Heart left ventricle (tissue), 16 donors: ENCODE measurements at regions not wholly inside any gene's neighbourhood (a gene's known extent, or its start where the extent isn't known, plus 50 kb on each side); places are given as distances from the start of the nearest gene placed in this dataset.

ENCODE experiments used
- ATAC-seq, 4 donors: fragments of 200-7000 bp; cut with Tn5 transposase; one replicate each; pipeline ENCODE4 v1.9.1; 2020 to 2022; ENCODE audit warnings: moderate library complexity in 4 of 4, mild to moderate bottlenecking in 3 of 4, moderate number of reproducible peaks in 1 of 4
- DNase-seq, 5 donors: peaks; one replicate each; pipeline ENCODE4 v3.0.0-alpha.2; 2020
- H3K27ac ChIP-seq, 12 donors: fragments of 200-600 bp; sonication (generic) in 4 of 12; one replicate each; pipeline versions ENCODE4 v1.5.0 to v1.8.0; 2016 to 2022; ENCODE audit warnings: mild to moderate bottlenecking in 2 of 12
- H3K27me3 ChIP-seq, 9 donors: fragments of 200-600 bp; sonication (generic) in 2 of 9; one replicate each; pipeline versions ENCODE4 v1.5.1 to v1.8.0; 2016 to 2022; ENCODE audit warnings: mild to moderate bottlenecking in 3 of 9
- H3K36me3 ChIP-seq, 9 donors: fragments of 200-600 bp; sonication (generic) in 2 of 9; one replicate each; pipeline versions ENCODE4 v1.5.0 to v1.8.0; 2018 to 2022; ENCODE audit warnings: mild to moderate bottlenecking in 2 of 9
- H3K4me1 ChIP-seq, 12 donors: fragments of 200-600 bp; sonication (generic) in 4 of 12; one replicate each; pipeline versions ENCODE4 v1.5.0 to v1.8.0; 2016 to 2022; ENCODE audit warnings: mild to moderate bottlenecking in 3 of 12
- H3K4me3 ChIP-seq, 12 donors: fragments of 200-600 bp; sonication (generic) in 4 of 12; one replicate each; pipeline versions ENCODE4 v1.5.0 to v1.8.0; 2017 to 2022; ENCODE audit warnings: mild to moderate bottlenecking in 9 of 12, moderate library complexity in 4 of 12
- H3K9me3 ChIP-seq, 12 donors: fragments of 200-600 bp; sonication (generic) in 4 of 12; one replicate each; pipeline versions ENCODE4 v1.5.0 to v1.8.0; 2016 to 2022; ENCODE audit warnings: mild to moderate bottlenecking in 1 of 12
- POLR2A ChIP-seq, 2 donors: fragments of 450-650 bp; IDR thresholded peaks; one replicate each; pipeline ENCODE4 v1.6.1; 2017; ENCODE audit warnings: antibody characterized with exemption in 2 of 2, mild to moderate bottlenecking in 2 of 2, moderate library complexity in 2 of 2
- WGBS, 4 donors: extraction: QIAGEN DNeasy Blood & Tissue Kit in 2 of 4; methylation state at CpG; one replicate each; pipeline versions ENCODE4 v1.1.5 to v1.1.7; 2013 to 2018; 5-methylcytosine and 5-hydroxymethylcytosine counted together
- intact Hi-C, 10 donors: fragments of 100-400 bp; cut with DNase I; formaldehyde crosslinking; loops; one replicate each; pipeline versions ENCODE4 v1.11.1 to v1.14.2; 2022
- TF ChIP-seq, protein P1 (sequence below), 12 donors: fragments of 200-600 bp; sonication (generic) in 4 of 12; IDR thresholded peaks; one replicate each; pipeline versions ENCODE4 v1.5.0 to v1.8.0; 2018 to 2022; ENCODE audit warnings: antibody characterized with exemption in 12 of 12, mild to moderate bottlenecking in 5 of 12
- donor health status: ischemic (EF 13 %, LVEDD 7.1; RV severe dilation, severe dysfunction).
- donor health status: healthy with polysubstance abuse.
- donor health status: DM: no; HTN: yes; CAD: no.
- donor health status: DM: no; HTN: no; CAD: no.
- donor health status: ischemic (EF 25% LVEDD 6.9; RV normal size, moderate dysfunction).
- donor health status: ischemic (EF 25% LVEDD 5.7; RV mildly dilated, moderate dysfunction).
- donor health status: healthy.
- donor health status: DM: yes; HTN: yes; CAD: no.
- donor health status: ischemic (EF 35%, LVEDD 5.7; RV mildly dilated, moderate dysfunction).
- donor health status: nonischemic (EF 11% LVEDD 7.7; RV severe dilation, severe dysfunction).
- donor health status: DM: yes; HTN: yes; CAD: no.
- donor health status: PGD.
- donor health status: ischemic (EF 29% LVEDD 5.4; RV normal size, mild dysfunction).
- donor health status: nonischemic (EF 23%, LVEDD 6.1; RV moderate dilation, normal function).

DNA sequence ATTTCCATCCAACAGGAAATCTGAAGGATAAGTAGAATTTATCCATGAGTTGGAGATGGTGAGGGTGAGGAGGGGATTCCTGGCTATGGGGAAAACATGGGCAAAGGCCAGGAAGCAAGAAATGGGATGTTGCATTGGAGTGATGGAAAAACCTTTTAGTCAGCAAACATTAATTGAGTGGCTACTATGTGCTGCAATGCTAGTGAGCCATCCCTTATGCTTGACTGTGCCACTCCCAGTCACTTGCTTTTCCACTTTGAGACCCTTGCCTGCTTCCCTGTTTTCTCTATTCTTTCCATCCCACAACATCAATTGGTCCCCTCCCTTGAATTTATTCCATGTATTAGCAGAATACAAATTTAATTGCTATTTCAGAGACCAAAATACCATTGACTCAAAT, 252.7 kb upstream of the HABP2 start:
- Histone ChIP-seq H3K27ac (no peak overlapping the region), H3K4me1 (no peaks in the 10 kb centered on the region), H3K9me3 (no peaks in the 10 kb centered on the region), H3K27me3 (no peaks in the 10 kb centered on the region), H3K36me3 (no peaks in the 10 kb centered on the region), H3K4me3 (no peak overlapping the region)
- ATAC-seq (no peak), DNase-seq (no peak)
- intact Hi-C loops, result no loop called here
- TF ChIP-seq, protein P1, sequence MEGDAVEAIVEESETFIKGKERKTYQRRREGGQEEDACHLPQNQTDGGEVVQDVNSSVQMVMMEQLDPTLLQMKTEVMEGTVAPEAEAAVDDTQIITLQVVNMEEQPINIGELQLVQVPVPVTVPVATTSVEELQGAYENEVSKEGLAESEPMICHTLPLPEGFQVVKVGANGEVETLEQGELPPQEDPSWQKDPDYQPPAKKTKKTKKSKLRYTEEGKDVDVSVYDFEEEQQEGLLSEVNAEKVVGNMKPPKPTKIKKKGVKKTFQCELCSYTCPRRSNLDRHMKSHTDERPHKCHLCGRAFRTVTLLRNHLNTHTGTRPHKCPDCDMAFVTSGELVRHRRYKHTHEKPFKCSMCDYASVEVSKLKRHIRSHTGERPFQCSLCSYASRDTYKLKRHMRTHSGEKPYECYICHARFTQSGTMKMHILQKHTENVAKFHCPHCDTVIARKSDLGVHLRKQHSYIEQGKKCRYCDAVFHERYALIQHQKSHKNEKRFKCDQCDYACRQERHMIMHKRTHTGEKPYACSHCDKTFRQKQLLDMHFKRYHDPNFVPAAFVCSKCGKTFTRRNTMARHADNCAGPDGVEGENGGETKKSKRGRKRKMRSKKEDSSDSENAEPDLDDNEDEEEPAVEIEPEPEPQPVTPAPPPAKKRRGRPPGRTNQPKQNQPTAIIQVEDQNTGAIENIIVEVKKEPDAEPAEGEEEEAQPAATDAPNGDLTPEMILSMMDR (IDR thresholded peaks at IDR 0.05), result no peak
- TF ChIP-seq POLR2A (IDR thresholded peaks at IDR 0.05), result no peak

DNA sequence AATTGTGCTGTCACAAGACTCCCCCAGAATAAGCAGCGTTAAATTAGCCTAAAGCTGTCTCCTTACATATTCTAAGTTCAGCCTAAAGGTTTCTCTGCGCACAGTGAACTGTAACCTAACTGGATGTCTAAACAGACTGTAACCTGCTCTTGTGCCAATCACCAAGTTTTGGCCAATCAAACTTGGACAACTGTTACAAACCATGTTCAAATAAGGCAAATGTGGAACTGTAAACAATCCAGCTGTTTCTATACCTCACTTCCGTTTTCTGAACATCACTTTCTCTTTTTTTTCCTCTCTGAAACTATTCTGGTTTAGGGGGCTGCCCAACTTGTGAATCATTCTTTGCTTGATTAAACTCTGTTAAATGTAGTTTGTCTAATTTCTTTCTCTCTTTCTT, 252.2 kb upstream of the HABP2 start:
- TF ChIP-seq, protein P1 (IDR thresholded peaks at IDR 0.05), result no peak
- no peak for TF ChIP-seq POLR2A (IDR thresholded peaks at IDR 0.05)
- Histone ChIP-seq H3K9me3 (no peaks in the 10 kb centered on the region), H3K36me3 (no peaks in the 10 kb centered on the region), H3K27ac (no peak overlapping the region), H3K4me1 (no peaks in the 10 kb centered on the region), H3K27me3 (no peaks in the 10 kb centered on the region), H3K4me3 (no peak overlapping the region)
- DNase-seq, result no peak
- ATAC-seq, result no peak
- intact Hi-C loops, result no loop called here
- 82 to 92% (median 86%) methylated on average over 3 of the region's 3 CpGs for WGBS, 4 donors

- Histone ChIP-seq H3K27ac (no peak overlapping the region), H3K9me3 (no peaks in the 10 kb centered on the region), H3K36me3 (no peaks in the 10 kb centered on the region), H3K4me1 (no peaks in the 10 kb centered on the region), H3K27me3 (no peaks in the 10 kb centered on the region), H3K4me3 (no peak overlapping the region)
- DNase-seq, result no peak
- ATAC-seq, result no peak
- intact Hi-C loops, result no loop called here
- no peak for TF ChIP-seq POLR2A (IDR thresholded peaks at IDR 0.05)
- TF ChIP-seq, protein P1 (IDR thresholded peaks at IDR 0.05), result no peak
- 72 to 81% (median 74%) methylated on average over 7 of the region's 7 CpGs for WGBS, 4 donors
These were observed 251.4 kb upstream of the HABP2 start for GRCh38 chr10:113301342-113301984.

DNA sequence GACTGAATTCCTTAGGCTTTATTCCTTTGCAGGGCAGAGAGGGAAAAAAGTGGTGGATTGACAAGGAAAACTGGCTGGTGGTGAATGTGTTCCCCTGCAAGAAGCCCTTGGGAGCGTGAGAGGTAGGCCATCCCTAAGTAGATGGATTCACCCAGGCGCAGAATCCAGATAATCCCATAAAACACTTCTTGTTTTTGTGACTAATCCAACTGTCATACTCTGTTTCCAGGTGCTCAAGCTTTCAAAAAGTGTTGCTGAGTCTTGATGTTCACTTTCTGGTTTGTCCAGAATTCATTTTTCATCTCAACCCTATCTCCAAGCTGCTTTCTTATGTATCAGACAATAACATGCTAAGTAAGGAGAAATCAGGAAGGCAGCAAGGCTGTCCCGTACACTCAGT, 250.8 kb upstream of the HABP2 start:
- no peaks in the 10 kb centered on the region for H3K4me1 ChIP-seq
- ATAC-seq, result no peak
- H3K9me3 ChIP-seq, result no peaks in the 10 kb centered on the region
- intact Hi-C loops, result no loop called here
- TF ChIP-seq POLR2A (IDR thresholded peaks at IDR 0.05), result no peak
- TF ChIP-seq, protein P1 (IDR thresholded peaks at IDR 0.05), result no peak
- DNase-seq, result no peak
- no peak overlapping the region for H3K4me3 ChIP-seq
- WGBS, 4 donors, result 84 to 91% (median 88%) methylated on average over 3 of the region's 3 CpGs
- H3K27me3 ChIP-seq, result no peaks in the 10 kb centered on the region
- no peaks in the 10 kb centered on the region for H3K36me3 ChIP-seq
- no peak overlapping the region for H3K27ac ChIP-seq
